Esophagus muscularis mucosa (tissue), 4 donors: ENCODE measurements at regions not wholly inside any gene's neighbourhood (a gene's known extent, or its start where the extent isn't known, plus 50 kb on each side); places are given as distances from the start of the nearest gene placed in this dataset.

Source experiments
- CTCF ChIP-seq, 3 experiments: fragments of 200-600 bp in 2 of 3; fragments of 450-650 bp in 1 of 3; sonication (generic) in 2 of 3; IDR thresholded peaks; one replicate each; pipeline ENCODE4 v1.5.1; 2017 to 2019; ENCODE audit warnings: antibody characterized with exemption in 3 of 3, mild to moderate bottlenecking in 2 of 3, moderate library complexity in 1 of 3
- EP300 ChIP-seq: sonication (generic); formaldehyde crosslinking; IDR thresholded peaks from one replicate; pipeline ENCODE4 v1.6.1; 2017; ENCODE audit warnings: antibody characterized with exemption
- POLR2A ChIP-seq: fragments of 450-650 bp; IDR thresholded peaks from one replicate; pipeline ENCODE4 v1.6.1; 2017; ENCODE audit warnings: antibody characterized with exemption, moderate library complexity, mild to moderate bottlenecking, low read depth
- POLR2AphosphoS5 ChIP-seq, 2 donors: sonication (generic); formaldehyde crosslinking; IDR thresholded peaks; one replicate each; pipeline ENCODE4 v1.6.1; 2017; ENCODE audit warnings: antibody characterized with exemption in 2 of 2

DNA sequence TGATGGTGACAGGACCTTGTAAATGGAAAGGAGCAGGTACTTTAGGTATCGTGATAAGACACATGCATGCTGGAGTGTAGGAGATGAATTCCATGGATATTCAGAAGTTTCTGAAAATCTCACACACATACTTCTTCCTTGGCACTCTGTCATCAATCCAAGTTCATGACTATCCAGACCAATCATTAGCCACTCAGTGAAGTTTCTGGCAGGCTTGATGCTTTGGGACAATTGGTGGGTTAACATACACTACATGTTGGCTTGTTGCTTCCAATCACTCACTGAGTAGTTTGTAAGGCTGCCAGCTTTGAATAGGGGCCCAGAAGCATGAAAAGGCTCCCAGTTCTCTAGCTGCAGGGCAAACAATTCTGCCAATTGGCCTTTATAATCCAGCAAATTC, 147.6 kb downstream of the CEMIP2 start:
- no peak for TF ChIP-seq CTCF (IDR thresholded peaks at IDR 0.05)
- TF ChIP-seq POLR2A, result no peak
- no peak for TF ChIP-seq POLR2AphosphoS5 (IDR thresholded peaks at IDR 0.05)
- TF ChIP-seq EP300, result no peak
